Osteoblast (primary cell): ENCODE measurements at regions not wholly inside any gene's neighbourhood (a gene's known extent, or its start where the extent isn't known, plus 50 kb on each side); places are given as distances from the start of the nearest gene placed in this dataset.
A peak's percentile ranks its signal among the peaks of the same experiment; 100 is the strongest.
"Not testable (repeated sequence)": the region's sequence is repeated elsewhere in the genome, so short reads cannot be mapped to it uniquely, and the experiment has no call there.

Source experiments
- DNase-seq: peaks from one replicate; pipeline ENCODE4 v3.0.0; 2011; ENCODE audit warnings: low spot score, mixed read lengths; ENCODE audit not compliant: insufficient read length; ENCODE audit errors: missing footprints
- H2AFZ ChIP-seq: 2 replicates; pipeline ENCODE4 v1.6.0; 2011; ENCODE audit warnings: mild to moderate bottlenecking, low read length
- H3K27ac ChIP-seq: 2 replicates; pipeline ENCODE4 v1.5.1; 2011; ENCODE audit warnings: mild to moderate bottlenecking, low read depth, low read length, moderate library complexity
- H3K27me3 ChIP-seq: 2 replicates; pipeline ENCODE4 v1.6.0; 2012; ENCODE audit warnings: mild to moderate bottlenecking, control low read depth, inconsistent platforms, low read length, moderate library complexity; ENCODE audit not compliant: insufficient read depth
- H3K36me3 ChIP-seq: 2 replicates; pipeline ENCODE4 v1.5.1; 2011; ENCODE audit warnings: mild to moderate bottlenecking, low read length, control low read depth, moderate library complexity; ENCODE audit not compliant: insufficient read depth
- H3K4me1 ChIP-seq: 2 replicates; pipeline ENCODE4 v1.5.1; 2011; ENCODE audit warnings: mild to moderate bottlenecking, low read length, control low read depth, moderate library complexity; ENCODE audit not compliant: insufficient read depth
- H3K4me2 ChIP-seq: 2 replicates; pipeline ENCODE4 v1.6.0; 2011; ENCODE audit warnings: mild to moderate bottlenecking, low read length; ENCODE audit not compliant: insufficient read depth
- H3K4me3 ChIP-seq: fragments of 200-600 bp; sonication (generic); 3 replicates; pipeline ENCODE4 v1.5.1; 2012; ENCODE audit warnings: mild to moderate bottlenecking, low read length, inconsistent platforms; ENCODE audit not compliant: insufficient read depth
- H3K79me2 ChIP-seq: 2 replicates; pipeline ENCODE4 v1.6.0; 2012; ENCODE audit warnings: mild to moderate bottlenecking, low read length, control low read depth, inconsistent platforms; ENCODE audit not compliant: insufficient read depth
- H3K9me3 ChIP-seq: 2 replicates; pipeline ENCODE4 v1.5.1; 2011; ENCODE audit warnings: low read depth, low read length, control low read depth
- H4K20me1 ChIP-seq: 2 replicates; pipeline ENCODE4 v1.6.0; 2012; ENCODE audit warnings: mild to moderate bottlenecking, low read length, control low read depth; ENCODE audit not compliant: insufficient read depth
- TF ChIP-seq, protein P1 (sequence below): IDR thresholded peaks from 2 replicates; pipeline ENCODE4 v1.5.1; 2011; ENCODE audit warnings: mild to moderate bottlenecking, low read depth, low read length, moderate library complexity; ENCODE audit errors: extremely low read depth

- DNase-seq: no peak
- Histone ChIP-seq H3K9me3 (no peaks in the 10 kb centered on the region), H3K79me2 (no peaks in the 10 kb centered on the region), H3K4me2 (no peak overlapping the region), H2AFZ (peak overlapping the region; percentile 53), H3K36me3 (no peaks in the 10 kb centered on the region), H3K4me3 (no peak overlapping the region), H4K20me1 (no peaks in the 10 kb centered on the region), H3K27ac (no peak overlapping the region), H3K4me1 (no peaks in the 10 kb centered on the region), H3K27me3 (peaks cover 13% of the 10 kb centered on the region)
- TF ChIP-seq, protein P1, sequence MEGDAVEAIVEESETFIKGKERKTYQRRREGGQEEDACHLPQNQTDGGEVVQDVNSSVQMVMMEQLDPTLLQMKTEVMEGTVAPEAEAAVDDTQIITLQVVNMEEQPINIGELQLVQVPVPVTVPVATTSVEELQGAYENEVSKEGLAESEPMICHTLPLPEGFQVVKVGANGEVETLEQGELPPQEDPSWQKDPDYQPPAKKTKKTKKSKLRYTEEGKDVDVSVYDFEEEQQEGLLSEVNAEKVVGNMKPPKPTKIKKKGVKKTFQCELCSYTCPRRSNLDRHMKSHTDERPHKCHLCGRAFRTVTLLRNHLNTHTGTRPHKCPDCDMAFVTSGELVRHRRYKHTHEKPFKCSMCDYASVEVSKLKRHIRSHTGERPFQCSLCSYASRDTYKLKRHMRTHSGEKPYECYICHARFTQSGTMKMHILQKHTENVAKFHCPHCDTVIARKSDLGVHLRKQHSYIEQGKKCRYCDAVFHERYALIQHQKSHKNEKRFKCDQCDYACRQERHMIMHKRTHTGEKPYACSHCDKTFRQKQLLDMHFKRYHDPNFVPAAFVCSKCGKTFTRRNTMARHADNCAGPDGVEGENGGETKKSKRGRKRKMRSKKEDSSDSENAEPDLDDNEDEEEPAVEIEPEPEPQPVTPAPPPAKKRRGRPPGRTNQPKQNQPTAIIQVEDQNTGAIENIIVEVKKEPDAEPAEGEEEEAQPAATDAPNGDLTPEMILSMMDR: no peak
These were observed 71.7 kb upstream of the WASF3 start for GRCh38 chr13:26485786-26486185.

DNA sequence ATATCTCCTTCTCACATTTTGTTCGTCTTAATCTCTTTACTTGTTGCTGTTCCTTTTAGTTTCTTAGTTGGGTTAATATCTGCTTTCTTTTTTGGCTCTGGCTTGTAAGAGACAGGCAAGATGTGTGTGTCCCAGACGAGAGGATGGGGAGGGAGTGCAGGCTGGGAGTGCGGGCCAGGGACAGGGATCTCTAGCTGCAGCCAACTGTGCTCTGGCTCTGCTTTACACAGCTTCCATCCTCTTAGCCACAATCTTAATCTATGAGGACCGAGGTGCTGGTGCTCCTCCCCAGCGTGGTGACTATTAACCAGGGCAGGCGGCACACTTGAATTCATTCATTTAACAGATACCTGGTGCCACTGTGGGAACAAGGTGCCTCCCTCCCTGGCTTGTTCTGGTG lies 70.9 kb upstream of the WASF3 start:
- Histone ChIP-seq H3K4me2 (no peak overlapping the region), H2AFZ (peak overlapping the region; percentile 30), H3K79me2 (no peaks in the 10 kb centered on the region), H3K36me3 (no peaks in the 10 kb centered on the region), H3K4me3 (no peak overlapping the region), H3K27ac (no peak overlapping the region), H4K20me1 (no peaks in the 10 kb centered on the region), H3K4me1 (no peaks in the 10 kb centered on the region), H3K9me3 (no peaks in the 10 kb centered on the region), H3K27me3 (peaks cover 13% of the 10 kb centered on the region)
- DNase-seq: no peak
- TF ChIP-seq, protein P1: no peak

- H3K9me3 ChIP-seq: no peaks in the 10 kb centered on the region
- no peaks in the 10 kb centered on the region for H3K79me2 ChIP-seq
- no peak overlapping the region for H2AFZ ChIP-seq
- H3K4me2 ChIP-seq: no peak overlapping the region
- H3K27ac ChIP-seq: no peak overlapping the region
- no peak overlapping the region for H3K4me3 ChIP-seq
- H3K36me3 ChIP-seq: no peaks in the 10 kb centered on the region
- DNase-seq: no peak
- peaks cover 13% of the 10 kb centered on the region for H3K27me3 ChIP-seq
- H3K4me1 ChIP-seq: no peaks in the 10 kb centered on the region
- no peaks in the 10 kb centered on the region for H4K20me1 ChIP-seq
- TF ChIP-seq, protein P1: no peak
These were observed 69.7 kb upstream of the WASF3 start for GRCh38 chr13:26487781-26488180.

GRCh38 chr13:26488236-26489003 lies 69.1 kb upstream of the WASF3 start:
- DNase-seq: no peak
- TF ChIP-seq, protein P1: no peak
- no peak overlapping the region for H3K4me3 ChIP-seq
- no peaks in the 10 kb centered on the region for H3K79me2 ChIP-seq
- no peaks in the 10 kb centered on the region for H3K36me3 ChIP-seq
- H3K9me3 ChIP-seq: no peaks in the 10 kb centered on the region
- no peak overlapping the region for H2AFZ ChIP-seq
- H3K27ac ChIP-seq: no peak overlapping the region
- H3K27me3 ChIP-seq: peaks cover 13% of the 10 kb centered on the region
- H3K4me1 ChIP-seq: no peaks in the 10 kb centered on the region
- H4K20me1 ChIP-seq: no peaks in the 10 kb centered on the region
- H3K4me2 ChIP-seq: no peak overlapping the region

DNA sequence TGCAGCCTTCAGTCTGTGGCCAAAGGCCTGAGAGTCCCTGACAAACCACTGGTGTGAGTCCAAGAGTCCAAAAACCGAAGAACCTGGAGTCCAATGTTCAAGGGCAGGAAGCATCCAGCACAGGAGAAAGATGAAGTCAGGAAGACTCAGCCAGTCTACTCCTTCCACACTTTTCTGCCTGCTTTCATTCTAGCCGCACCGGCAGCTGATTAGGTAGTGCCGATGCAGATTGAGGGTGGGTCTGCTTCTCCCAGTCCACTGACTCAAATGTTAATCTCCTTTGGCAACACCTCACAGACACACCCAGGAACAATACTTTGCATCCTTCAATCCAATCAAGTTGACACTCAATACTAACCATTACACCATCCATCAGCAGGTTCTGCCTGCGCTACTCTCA lies 65.2 kb upstream of the WASF3 start:
- not testable (repeated sequence) for H3K4me3 ChIP-seq, H3K9me3 ChIP-seq, H3K36me3 ChIP-seq, H3K4me2 ChIP-seq, H2AFZ ChIP-seq, H3K27ac ChIP-seq, H3K4me1 ChIP-seq, DNase-seq, H3K79me2 ChIP-seq, H4K20me1 ChIP-seq
- H3K27me3 ChIP-seq: peaks cover 13% of the 10 kb centered on the region
